IMR-90 (cell line): ENCODE measurements at regions not wholly inside any gene's neighbourhood (a gene's known extent, or its start where the extent isn't known, plus 50 kb on each side); places are given as distances from the start of the nearest gene placed in this dataset.

Experiments used
- ATAC-seq: fragments of 200-7000 bp; cut with Tn5 transposase; 2 replicates; pipeline ENCODE4 v1.9.1; 2020; ENCODE audit warnings: low read depth, mild to moderate bottlenecking, moderate library complexity
- BruUV-seq: library from RNA; stranded (reverse); fragments of 400-500 nt; replicated peaks from 2 replicates; lab custom pipeline; 2021; lab: Mats Ljungman, UMichigan
- CTCF ChIA-PET: fragments of 300-600 bp; formaldehyde crosslinking; extraction: SDS; loops from one replicate; lab custom pipeline; 2021; ENCODE audit warnings: antibody characterized with exemption; lab: Yijun Ruan, JAX
- POLR2A ChIA-PET: fragments of 300-600 bp; sonication (Branson Sonifier 250); formaldehyde crosslinking; loops from one replicate; lab custom pipeline; 2022; ENCODE audit warnings: antibody characterized with exemption; ENCODE audit not compliant: unreplicated experiment; lab: Charles Lee
- DNase-seq: peaks from one replicate; pipeline ENCODE4 v3.0.0; 2013
- H2AFZ ChIP-seq: replicated peaks from 2 replicates; pipeline ENCODE3; 2013; ENCODE audit warnings: low read length, mild to moderate bottlenecking; ENCODE audit not compliant: poor library complexity
- H2AK5ac ChIP-seq: 2 replicates; pipeline ENCODE4 v1.6.1; 2013; ENCODE audit warnings: low read depth, low read length, inconsistent platforms
- H2AK9ac ChIP-seq: replicated peaks from 2 replicates; pipeline ENCODE3; 2013; ENCODE audit warnings: mild to moderate bottlenecking, low read depth, low read length, moderate library complexity; ENCODE audit not compliant: poor library complexity
- H2BK120ac ChIP-seq: 2 replicates; pipeline ENCODE4 v1.6.1; 2013; ENCODE audit warnings: low read depth, low read length, inconsistent platforms
- H2BK15ac ChIP-seq: 3 replicates; pipeline ENCODE4 v1.6.1; 2013; ENCODE audit warnings: low read depth, low read length, inconsistent platforms
- H2BK20ac ChIP-seq: 2 replicates; pipeline ENCODE4 v1.6.1; 2013; ENCODE audit warnings: low read depth, mild to moderate bottlenecking, inconsistent platforms, low read length, moderate library complexity
- H2BK5ac ChIP-seq: 2 replicates; pipeline ENCODE4 v1.6.1; 2013; ENCODE audit warnings: mild to moderate bottlenecking, low read depth, low read length, inconsistent platforms; ENCODE audit not compliant: poor library complexity, severe bottlenecking
- H3K14ac ChIP-seq: replicated peaks from 2 replicates; pipeline ENCODE4 v1.6.1; 2013; ENCODE audit warnings: low read depth, low read length, inconsistent platforms
- H3K18ac ChIP-seq: 2 replicates; pipeline ENCODE4 v1.6.1; 2013; ENCODE audit warnings: low read depth, low read length, control low read depth
- H3K23ac ChIP-seq: 2 replicates; pipeline ENCODE4 v1.6.1; 2013; ENCODE audit warnings: low read depth, low read length, inconsistent platforms
- H3K27ac ChIP-seq: 2 replicates; pipeline ENCODE4 v1.5.1; 2013; ENCODE audit warnings: mild to moderate bottlenecking, control low read depth, low read length; ENCODE audit not compliant: insufficient read depth
- H3K27me3 ChIP-seq: 2 replicates; pipeline ENCODE4 v1.6.1; 2013; ENCODE audit warnings: low read length; ENCODE audit not compliant: control insufficient read depth, insufficient read depth
- H3K36me3 ChIP-seq: 2 replicates; pipeline ENCODE4 v1.6.1; 2013; ENCODE audit warnings: low read length, mixed read lengths; ENCODE audit not compliant: control insufficient read depth, insufficient read depth
- H3K4ac ChIP-seq: 2 replicates; pipeline ENCODE4 v1.6.1; 2013; ENCODE audit warnings: low read depth, low read length, inconsistent platforms
- H3K4me1 ChIP-seq: 2 replicates; pipeline ENCODE4 v1.6.1; 2013; ENCODE audit warnings: low read length, mixed read lengths; ENCODE audit not compliant: control insufficient read depth, insufficient read depth
- H3K4me2 ChIP-seq: 2 replicates; pipeline ENCODE4 v1.6.1; 2013; ENCODE audit warnings: low read depth, mild to moderate bottlenecking, control low read depth, low read length, moderate library complexity
- H3K4me3 ChIP-seq: 2 replicates; pipeline ENCODE4 v1.5.1; 2013; ENCODE audit warnings: low read depth, mild to moderate bottlenecking, control low read depth, low read length, moderate library complexity; ENCODE audit not compliant: insufficient read depth
- H3K56ac ChIP-seq: 2 replicates; pipeline ENCODE4 v1.6.1; 2013; ENCODE audit warnings: low read length, inconsistent platforms; ENCODE audit not compliant: insufficient read depth; ENCODE audit errors: extremely low read depth
- H3K79me1 ChIP-seq, 2 experiments: 2 replicates each; pipeline ENCODE4 v1.6.1; 2013; ENCODE audit warnings: low read length in 2 of 2, inconsistent platforms in 1 of 2, low read depth in 1 of 2
- H3K9ac ChIP-seq: 2 replicates; pipeline ENCODE4 v1.6.1; 2013; ENCODE audit warnings: low read depth, low read length, control low read depth
- H3K9me1 ChIP-seq: 2 replicates; pipeline ENCODE4 v1.6.1; 2013; ENCODE audit warnings: low read length, inconsistent platforms; ENCODE audit not compliant: insufficient read depth
- H3K9me3 ChIP-seq: 2 replicates; pipeline ENCODE4 v1.6.1; 2013; ENCODE audit warnings: low read length; ENCODE audit not compliant: control insufficient read depth, insufficient read depth
- H4K20me1 ChIP-seq: 2 replicates; pipeline ENCODE4 v1.6.1; 2013; ENCODE audit warnings: low read length, inconsistent platforms; ENCODE audit not compliant: insufficient read depth
- H4K5ac ChIP-seq: 2 replicates; pipeline ENCODE4 v1.6.1; 2013; ENCODE audit warnings: mild to moderate bottlenecking, low read depth, low read length, control low read depth
- H4K8ac ChIP-seq, 2 experiments: 2 replicates each; pipeline ENCODE4 v1.6.1; 2013; ENCODE audit warnings: low read depth in 2 of 2, low read length in 2 of 2, control low read depth in 1 of 2, inconsistent platforms in 1 of 2
- H4K91ac ChIP-seq: 2 replicates; pipeline ENCODE4 v1.6.1; 2013; ENCODE audit warnings: low read depth, low read length, inconsistent platforms; ENCODE audit not compliant: insufficient read depth
- BHLHE40 ChIP-seq: fragments of 150-350 bp; IDR thresholded peaks from 2 replicates; pipeline ENCODE4 v1.6.1; 2016; ENCODE audit warnings: mild to moderate bottlenecking, low read depth, low read length
- CEBPB ChIP-seq: IDR thresholded peaks from 2 replicates; pipeline ENCODE4 v1.6.1; 2012; ENCODE audit warnings: low read depth, low read length, improper control_type of control experiment
- CHD1 ChIP-seq: IDR thresholded peaks from 2 replicates; pipeline ENCODE4 v1.6.1; 2012; ENCODE audit warnings: low read depth, low read length, improper control_type of control experiment
- MAFK ChIP-seq: IDR thresholded peaks from 2 replicates; pipeline ENCODE4 v1.6.1; 2012; ENCODE audit warnings: low read depth, low read length, improper control_type of control experiment
- MAZ ChIP-seq: IDR thresholded peaks from 2 replicates; pipeline ENCODE4 v1.6.1; 2012; ENCODE audit warnings: low read depth, mild to moderate bottlenecking, low read length, improper control_type of control experiment, moderate library complexity, borderline replicate concordance
- MXI1 ChIP-seq: IDR thresholded peaks from 2 replicates; pipeline ENCODE4 v1.6.1; 2012; ENCODE audit warnings: low read depth, mild to moderate bottlenecking, low read length, moderate library complexity, borderline replicate concordance
- NFE2L2 ChIP-seq: fragments of 150-350 bp; IDR thresholded peaks from 2 replicates; pipeline ENCODE4 v1.6.1; 2016; ENCODE audit warnings: low read depth, mild to moderate bottlenecking, low read length
- POLR2A ChIP-seq: IDR thresholded peaks from 2 replicates; pipeline ENCODE4 v1.6.1; 2012; ENCODE audit warnings: mild to moderate bottlenecking, low read depth, low read length
- RAD21 ChIP-seq: IDR thresholded peaks from 2 replicates; pipeline ENCODE4 v1.6.1; 2012; ENCODE audit warnings: low read length, improper control_type of control experiment
- RCOR1 ChIP-seq: IDR thresholded peaks from 2 replicates; pipeline ENCODE4 v1.6.1; 2012; ENCODE audit warnings: mild to moderate bottlenecking, low read length, improper control_type of control experiment; ENCODE audit not compliant: insufficient replicate concordance
- RFX5 ChIP-seq: IDR thresholded peaks from 2 replicates; pipeline ENCODE4 v1.8.0; 2012; ENCODE audit warnings: low read depth, mild to moderate bottlenecking, low read length, moderate library complexity
- SMC3 ChIP-seq: fragments of 150-350 bp; IDR thresholded peaks from 2 replicates; pipeline ENCODE4 v1.6.1; 2016; ENCODE audit warnings: low read depth, mild to moderate bottlenecking, antibody characterized with exemption, low read length, moderate library complexity
- WGBS, 2 experiments: methylation state at CpG; one replicate each; pipeline versions ENCODE4 v1.1.5 to v1.1.7; 2013; ENCODE audit warnings: missing lambda C conversion rate in 2 of 2; ENCODE audit not compliant: insufficient read length in 1 of 2; ENCODE audit errors: extremely low coverage in 2 of 2; 5-methylcytosine and 5-hydroxymethylcytosine counted together
- dilution Hi-C: fragments of 300-500 bp; cut with HindIII; formaldehyde crosslinking; loops from one replicate; pipeline ENCODE4 v1.14.3; 2018; ENCODE audit warnings: low sequenced_read_pairs; ENCODE audit not compliant: unreplicated experiment
- in situ Hi-C: fragments of 300-500 bp; cut with MboI; formaldehyde crosslinking; loops from 3 replicates; pipeline ENCODE4 v1.14.3; 2019; ENCODE audit warnings: low sequenced_read_pairs, inconsistent platforms, mixed read lengths
- intact Hi-C: fragments of 100-400 bp; cut with micrococcal nuclease; formaldehyde crosslinking; loops from 2 replicates; pipeline ENCODE4 v1.10.0; 2022
- TF ChIP-seq, protein P1 (sequence below): fragments of 150-350 bp; IDR thresholded peaks from 2 replicates; pipeline ENCODE4 v1.6.1; 2016; ENCODE audit warnings: low read depth, mild to moderate bottlenecking, low read length, moderate library complexity, borderline replicate concordance
- TF ChIP-seq, protein P2 (sequence below): conservative IDR thresholded peaks from 2 replicates; pipeline ENCODE4 v1.5.1; 2012; ENCODE audit warnings: mild to moderate bottlenecking, low read depth, low read length, improper control_type of control experiment

DNA sequence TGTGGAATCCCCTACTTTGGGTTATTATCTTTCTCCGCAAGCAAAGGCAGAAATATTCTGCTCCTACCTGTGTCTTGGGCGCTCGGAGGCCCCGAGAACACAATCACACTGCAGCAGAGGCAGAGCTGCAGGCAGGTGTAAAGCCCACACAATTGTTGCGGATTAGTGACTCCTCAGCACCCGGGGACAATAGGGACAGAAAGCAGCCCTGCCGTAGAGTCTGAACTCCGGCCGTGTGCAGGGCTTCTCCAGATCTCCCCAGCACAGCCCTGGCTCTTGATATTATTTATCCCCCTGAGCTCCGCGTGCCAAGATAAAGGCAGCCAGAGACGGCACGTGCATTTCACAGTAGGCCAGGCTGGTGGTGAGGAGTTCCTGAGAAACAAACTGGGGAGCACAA lies 229.2 kb downstream of the EN1 start:
- no TSS peak for BruUV-seq
- Histone ChIP-seq H2AK9ac (no peak overlapping the region), H3K9ac (no peak overlapping the region), H3K79me1 (no peaks in the 10 kb centered on the region), H3K36me3 (no peaks in the 10 kb centered on the region), H2AK5ac (no peak overlapping the region), H3K4me3 (no peak overlapping the region), H3K14ac (no peak overlapping the region), H3K56ac (no peak overlapping the region), H2BK5ac (no peak overlapping the region), H3K23ac (no peak overlapping the region), H3K27ac (no peak overlapping the region), H3K9me3 (no peaks in the 10 kb centered on the region), H4K8ac (no peak overlapping the region), H2BK15ac (no peak overlapping the region), H4K5ac (no peak overlapping the region), H2BK20ac (no peak overlapping the region), H2AFZ (no peak overlapping the region), H4K20me1 (no peaks in the 10 kb centered on the region), H2BK120ac (no peak overlapping the region), H3K18ac (no peak overlapping the region), H3K4ac (no peak overlapping the region), H3K4me1 (no peaks in the 10 kb centered on the region), H3K4me2 (no peak overlapping the region), H3K27me3 (peaks cover 5% of the 10 kb centered on the region), H3K9me1 (no peaks in the 10 kb centered on the region), H4K91ac (no peak overlapping the region)
- DNase-seq (no peak), ATAC-seq (no peak)
- in situ Hi-C loops (no loop called here), dilution Hi-C loops (no loop called here), intact Hi-C loops (no loop called here)
- TF ChIP-seq MXI1 (no peak), CHD1 (no peak), BHLHE40 (no peak), NFE2L2 (no peak), SMC3 (no peak), RFX5 (no peak), MAFK (no peak), POLR2A (no peak), CEBPB (no peak), RCOR1 (no peak), RAD21 (no peak), MAZ (no peak)
- TF ChIP-seq, protein P1, sequence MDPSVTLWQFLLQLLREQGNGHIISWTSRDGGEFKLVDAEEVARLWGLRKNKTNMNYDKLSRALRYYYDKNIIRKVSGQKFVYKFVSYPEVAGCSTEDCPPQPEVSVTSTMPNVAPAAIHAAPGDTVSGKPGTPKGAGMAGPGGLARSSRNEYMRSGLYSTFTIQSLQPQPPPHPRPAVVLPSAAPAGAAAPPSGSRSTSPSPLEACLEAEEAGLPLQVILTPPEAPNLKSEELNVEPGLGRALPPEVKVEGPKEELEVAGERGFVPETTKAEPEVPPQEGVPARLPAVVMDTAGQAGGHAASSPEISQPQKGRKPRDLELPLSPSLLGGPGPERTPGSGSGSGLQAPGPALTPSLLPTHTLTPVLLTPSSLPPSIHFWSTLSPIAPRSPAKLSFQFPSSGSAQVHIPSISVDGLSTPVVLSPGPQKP, result no peak
- TF ChIP-seq, protein P2, sequence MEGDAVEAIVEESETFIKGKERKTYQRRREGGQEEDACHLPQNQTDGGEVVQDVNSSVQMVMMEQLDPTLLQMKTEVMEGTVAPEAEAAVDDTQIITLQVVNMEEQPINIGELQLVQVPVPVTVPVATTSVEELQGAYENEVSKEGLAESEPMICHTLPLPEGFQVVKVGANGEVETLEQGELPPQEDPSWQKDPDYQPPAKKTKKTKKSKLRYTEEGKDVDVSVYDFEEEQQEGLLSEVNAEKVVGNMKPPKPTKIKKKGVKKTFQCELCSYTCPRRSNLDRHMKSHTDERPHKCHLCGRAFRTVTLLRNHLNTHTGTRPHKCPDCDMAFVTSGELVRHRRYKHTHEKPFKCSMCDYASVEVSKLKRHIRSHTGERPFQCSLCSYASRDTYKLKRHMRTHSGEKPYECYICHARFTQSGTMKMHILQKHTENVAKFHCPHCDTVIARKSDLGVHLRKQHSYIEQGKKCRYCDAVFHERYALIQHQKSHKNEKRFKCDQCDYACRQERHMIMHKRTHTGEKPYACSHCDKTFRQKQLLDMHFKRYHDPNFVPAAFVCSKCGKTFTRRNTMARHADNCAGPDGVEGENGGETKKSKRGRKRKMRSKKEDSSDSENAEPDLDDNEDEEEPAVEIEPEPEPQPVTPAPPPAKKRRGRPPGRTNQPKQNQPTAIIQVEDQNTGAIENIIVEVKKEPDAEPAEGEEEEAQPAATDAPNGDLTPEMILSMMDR, result no peak
- POLR2A ChIA-PET, result no interaction called here
- CTCF ChIA-PET, result no interaction called here
- WGBS, 2 experiments, result 79% methylated on average over 5 of the region's 13 CpGs; no CpG with 5 or more reads in 1 of the 2 experiments
